PFSK-1 (cell line): ENCODE measurements at regions not wholly inside any gene's neighbourhood (a gene's known extent, or its start where the extent isn't known, plus 50 kb on each side); places are given as distances from the start of the nearest gene placed in this dataset.

ENCODE experiments used
- POLR2AphosphoS5 ChIP-seq: IDR thresholded peaks from 2 replicates; pipeline ENCODE4 v1.6.1; 2012; ENCODE audit warnings: low read depth, mild to moderate bottlenecking, control low read depth, low read length, moderate library complexity
- REST ChIP-seq, 2 experiments: IDR thresholded peaks; 2 replicates each; pipeline versions ENCODE4 v1.6.1 to v1.8.0; 2011 to 2012; ENCODE audit warnings: low read depth in 2 of 2, low read length in 2 of 2, control low read depth in 1 of 2, inconsistent platforms in 1 of 2, mild to moderate bottlenecking in 1 of 2, moderate library complexity in 1 of 2; ENCODE audit not compliant: insufficient read depth in 1 of 2
- SIN3A ChIP-seq: IDR thresholded peaks from 2 replicates; pipeline ENCODE4 v1.6.1; 2012; ENCODE audit warnings: mild to moderate bottlenecking, low read length, moderate library complexity, borderline replicate concordance; ENCODE audit not compliant: insufficient read depth
- TAF1 ChIP-seq: IDR thresholded peaks from 2 replicates; pipeline ENCODE4 v1.6.1; 2012; ENCODE audit warnings: low read length, control low read depth, borderline replicate concordance; ENCODE audit not compliant: insufficient read depth

DNA sequence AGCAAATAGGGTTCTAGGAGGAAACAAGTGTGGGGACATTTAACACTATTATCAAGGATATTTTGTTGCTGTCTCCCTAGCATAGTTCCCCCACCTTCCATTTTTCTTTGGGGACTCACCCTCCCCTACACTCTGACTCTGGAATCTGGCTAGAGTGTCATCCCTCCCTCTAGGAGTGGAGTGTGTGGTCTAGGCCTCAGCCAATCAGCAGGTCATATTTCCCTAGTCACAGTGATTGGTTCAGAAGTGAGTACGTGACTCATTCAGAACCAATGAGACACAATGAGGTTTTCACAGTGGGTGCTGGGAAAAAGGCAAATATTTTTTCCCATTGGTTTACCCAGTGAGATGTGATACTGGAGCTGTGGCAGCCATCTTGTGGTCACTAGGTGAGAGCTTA is 234.4 kb downstream of the SHQ1 start:
- no peak for TF ChIP-seq REST (IDR thresholded peaks at IDR 0.05; ENCODE audit: insufficient read depth in 1 of 2, low read depth in 2 of 2, low read length in 2 of 2)
- no peak for TF ChIP-seq POLR2AphosphoS5
- no peak for TF ChIP-seq SIN3A
- TF ChIP-seq TAF1, result no peak
